ENCODE measurements at regions not wholly inside any gene's neighbourhood (a gene's known extent, or its start where the extent isn't known, plus 50 kb on each side); places are given as distances from the start of the nearest gene placed in this dataset.

DNA sequence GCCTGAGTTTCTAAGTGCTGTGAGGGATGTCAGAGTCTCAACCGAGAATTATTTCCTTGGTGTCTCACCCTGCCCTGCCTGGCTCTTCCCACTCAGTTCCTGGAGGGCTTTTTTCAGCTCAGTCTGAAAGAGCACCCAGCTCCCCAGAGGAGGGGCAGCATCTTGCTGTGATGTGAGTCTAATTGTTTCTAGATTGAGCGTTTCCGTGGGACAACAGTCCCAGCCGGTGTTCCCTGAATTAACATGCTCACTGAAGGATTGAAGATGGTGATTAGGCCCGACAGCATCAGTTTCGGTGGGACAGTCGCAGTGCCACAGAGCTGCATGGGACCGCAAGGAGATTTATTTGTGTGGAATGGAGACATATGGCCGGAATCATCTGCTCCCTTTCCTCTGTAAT is 587.6 kb downstream of the DHX35 start:
- H3K4me3 Mint-ChIP-seq: no peak overlapping the region
- H3K9me3 Mint-ChIP-seq: peaks cover 8% of the 10 kb centered on the region
- ATAC-seq (no peak), DNase-seq (ENCODE audit: low spot score) (no peak)
- H3K4me1 Mint-ChIP-seq (ENCODE audit: low read depth in 2 of 2): no peaks in the 10 kb centered on the region
- no peak overlapping the region for H3K27ac Mint-ChIP-seq
- H3K27me3 Mint-ChIP-seq: peaks cover 2 to 4% of the 10 kb centered on the region in 2 donors
- H3K36me3 Mint-ChIP-seq: no peaks in the 10 kb centered on the region

GRCh38 chr20:39547546-39548408 is 585.6 kb downstream of the DHX35 start:
- H3K27ac Mint-ChIP-seq: no peak overlapping the region
- no peak overlapping the region for H3K4me3 Mint-ChIP-seq
- DNase-seq (ENCODE audit: low spot score): no peak
- peaks cover 0 to 3% of the 10 kb centered on the region in 2 donors for H3K4me1 Mint-ChIP-seq (ENCODE audit: low read depth in 2 of 2)
- H3K9me3 Mint-ChIP-seq: peaks cover 8% of the 10 kb centered on the region
- peaks cover 2 to 4% of the 10 kb centered on the region in 2 donors for H3K27me3 Mint-ChIP-seq
- H3K36me3 Mint-ChIP-seq: no peaks in the 10 kb centered on the region
- no peak for ATAC-seq

- H3K27ac Mint-ChIP-seq: no peak overlapping the region
- no peak overlapping the region for H3K4me3 Mint-ChIP-seq
- H3K9me3 Mint-ChIP-seq: peaks cover 6% of the 10 kb centered on the region
- ATAC-seq: no peak
- H3K4me1 Mint-ChIP-seq (ENCODE audit: low read depth in 2 of 2): peaks cover 0 to 3% of the 10 kb centered on the region in 2 donors
- H3K36me3 Mint-ChIP-seq: no peaks in the 10 kb centered on the region
- peaks cover 0 to 2% of the 10 kb centered on the region in 2 donors for H3K27me3 Mint-ChIP-seq
- no peak for DNase-seq (ENCODE audit: low spot score)
Measured at GRCh38 chr20:39541136-39541803, 579.1 kb downstream of the DHX35 start.

DNA sequence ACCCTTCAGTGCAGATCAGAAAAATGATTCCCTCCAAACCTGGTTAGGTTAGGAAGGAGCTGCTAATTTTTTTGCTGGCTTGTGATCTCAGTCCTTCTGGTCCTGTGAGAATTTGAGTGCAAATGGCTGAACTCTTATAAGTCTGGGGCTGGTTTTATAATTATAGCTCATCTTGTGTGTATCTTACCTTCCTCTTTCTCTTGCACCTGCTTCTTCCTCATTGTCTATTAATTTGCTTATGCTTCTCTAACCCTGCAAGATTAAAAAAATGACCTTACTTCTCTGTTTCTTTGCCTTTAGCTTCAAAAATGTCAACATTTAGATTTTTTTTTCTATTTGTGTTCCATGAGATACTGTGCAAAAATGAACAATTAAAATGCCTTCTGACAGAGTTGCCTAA is 576.2 kb downstream of the DHX35 start:
- Mint-ChIP-seq H3K4me1 (ENCODE audit: low read depth in 2 of 2) (no peaks in the 10 kb centered on the region), H3K27me3 (no peaks in the 10 kb centered on the region), H3K36me3 (no peaks in the 10 kb centered on the region), H3K27ac (no peak overlapping the region), H3K4me3 (no peak overlapping the region), H3K9me3 (no peaks in the 10 kb centered on the region)
- no peak for DNase-seq (ENCODE audit: low spot score)
- no peak for ATAC-seq

- Mint-ChIP-seq H3K4me1 (ENCODE audit: low read depth in 2 of 2) (no peaks in the 10 kb centered on the region), H3K9me3 (no peaks in the 10 kb centered on the region), H3K27me3 (no peaks in the 10 kb centered on the region)
Measured at GRCh38 chr20:39535301-39535700, 573.2 kb downstream of the DHX35 start.

GRCh38 chr20:39534846-39535245 is 572.7 kb downstream of the DHX35 start:
- no peaks in the 10 kb centered on the region for H3K9me3 Mint-ChIP-seq
- no peak overlapping the region for H3K27ac Mint-ChIP-seq
- ATAC-seq (no peak), DNase-seq (ENCODE audit: low spot score) (no peak)
- H3K27me3 Mint-ChIP-seq: no peaks in the 10 kb centered on the region
- no peaks in the 10 kb centered on the region for H3K36me3 Mint-ChIP-seq
- no peak overlapping the region for H3K4me3 Mint-ChIP-seq
- no peaks in the 10 kb centered on the region for H3K4me1 Mint-ChIP-seq (ENCODE audit: low read depth in 2 of 2)

More at GRCh38 chr20:39535301-39535700, 573.2 kb downstream of the DHX35 start:
- no peak for ATAC-seq
- Mint-ChIP-seq H3K27ac (no peak overlapping the region), H3K36me3 (no peaks in the 10 kb centered on the region), H3K4me3 (no peak overlapping the region)
- no peak for DNase-seq (ENCODE audit: low spot score)

- H3K27ac Mint-ChIP-seq: no peak overlapping the region
- no peak for DNase-seq (ENCODE audit: low spot score)
- no peaks in the 10 kb centered on the region for H3K4me1 Mint-ChIP-seq (ENCODE audit: low read depth in 2 of 2)
- no peak overlapping the region for H3K4me3 Mint-ChIP-seq
- no peaks in the 10 kb centered on the region for H3K36me3 Mint-ChIP-seq
- ATAC-seq: no peak
- H3K27me3 Mint-ChIP-seq: no peaks in the 10 kb centered on the region
- H3K9me3 Mint-ChIP-seq: no peaks in the 10 kb centered on the region
Measured at GRCh38 chr20:39533858-39534257, 571.7 kb downstream of the DHX35 start.

DNA sequence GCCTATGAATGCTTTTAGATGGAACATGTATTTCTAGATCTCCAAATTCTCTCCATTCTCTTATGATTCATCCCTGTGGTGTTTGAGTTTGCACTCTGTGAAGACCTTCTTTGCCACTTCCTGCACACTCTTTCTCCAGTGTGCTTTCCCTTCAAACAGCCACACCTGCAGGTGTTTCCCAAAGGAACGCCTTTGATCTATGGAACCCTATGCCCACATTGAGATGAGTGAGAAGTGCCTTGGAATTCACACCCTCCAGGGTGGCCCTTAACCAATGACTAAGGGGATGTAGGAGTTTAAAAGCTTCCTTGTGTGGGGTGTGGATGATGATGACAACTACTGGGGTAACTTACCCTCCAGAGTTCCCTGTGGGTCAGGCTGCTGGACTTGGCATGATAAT is 570.1 kb downstream of the DHX35 start:
- H3K27me3 Mint-ChIP-seq: no peaks in the 10 kb centered on the region
- ATAC-seq: no peak

GRCh38 chr20:39528436-39528835 is 566.3 kb downstream of the DHX35 start:
- DNase-seq (ENCODE audit: low spot score): no peak
- Mint-ChIP-seq H3K36me3 (no peaks in the 10 kb centered on the region), H3K27ac (no peak overlapping the region)

More for the DNA sequence above, 570.1 kb downstream of the DHX35 start:
- Mint-ChIP-seq H3K4me1 (ENCODE audit: low read depth in 2 of 2) (no peaks in the 10 kb centered on the region), H3K36me3 (no peaks in the 10 kb centered on the region), H3K9me3 (no peaks in the 10 kb centered on the region), H3K27ac (no peak overlapping the region), H3K4me3 (no peak overlapping the region)
- no peak for DNase-seq (ENCODE audit: low spot score)

GRCh38 chr20:39524371-39524911 is 562.3 kb downstream of the DHX35 start:
- Mint-ChIP-seq H3K4me1 (ENCODE audit: low read depth in 2 of 2) (peaks cover 0 to 5% of the 10 kb centered on the region in 2 donors), H3K27me3 (no peaks in the 10 kb centered on the region), H3K36me3 (no peaks in the 10 kb centered on the region), H3K4me3 (no peak overlapping the region), H3K9me3 (no peaks in the 10 kb centered on the region), H3K27ac (no peak overlapping the region)
- no peak for ATAC-seq
- no peak for DNase-seq (ENCODE audit: low spot score)

More at GRCh38 chr20:39528436-39528835, 566.3 kb downstream of the DHX35 start:
- no peaks in the 10 kb centered on the region for H3K27me3 Mint-ChIP-seq
- no peaks in the 10 kb centered on the region for H3K4me1 Mint-ChIP-seq (ENCODE audit: low read depth in 2 of 2)
- no peak overlapping the region for H3K4me3 Mint-ChIP-seq
- ATAC-seq: no peak
- no peaks in the 10 kb centered on the region for H3K9me3 Mint-ChIP-seq

GRCh38 chr20:39523405-39523804 is 561.3 kb downstream of the DHX35 start:
- no peak overlapping the region for H3K27ac Mint-ChIP-seq
- H3K27me3 Mint-ChIP-seq: no peaks in the 10 kb centered on the region
- no peak overlapping the region for H3K4me3 Mint-ChIP-seq
- peaks cover 0 to 5% of the 10 kb centered on the region in 2 donors for H3K4me1 Mint-ChIP-seq (ENCODE audit: low read depth in 2 of 2)
- no peaks in the 10 kb centered on the region for H3K9me3 Mint-ChIP-seq
- DNase-seq (ENCODE audit: low spot score) (no peak), ATAC-seq (no peak)
- H3K36me3 Mint-ChIP-seq: no peaks in the 10 kb centered on the region

GRCh38 chr20:39518654-39519053 is 556.5 kb downstream of the DHX35 start:
- Mint-ChIP-seq H3K27me3 (no peaks in the 10 kb centered on the region), H3K27ac (no peak overlapping the region), H3K36me3 (no peaks in the 10 kb centered on the region), H3K4me3 (no peak overlapping the region), H3K9me3 (peaks cover 7% of the 10 kb centered on the region), H3K4me1 (ENCODE audit: low read depth in 2 of 2) (peaks cover 0 to 5% of the 10 kb centered on the region in 2 donors)
- no peak for DNase-seq (ENCODE audit: low spot score)
- no peak for ATAC-seq

GRCh38 chr20:39516964-39517363 is 554.8 kb downstream of the DHX35 start:
- Mint-ChIP-seq H3K27me3 (no peaks in the 10 kb centered on the region), H3K4me3 (no peak overlapping the region), H3K36me3 (no peaks in the 10 kb centered on the region), H3K9me3 (peaks cover 7% of the 10 kb centered on the region), H3K4me1 (ENCODE audit: low read depth in 2 of 2) (peaks cover 0 to 5% of the 10 kb centered on the region in 2 donors), H3K27ac (no peak overlapping the region)
- DNase-seq (ENCODE audit: low spot score) (no peak), ATAC-seq (no peak)

- Mint-ChIP-seq H3K9me3 (no peaks in the 10 kb centered on the region), H3K4me1 (ENCODE audit: low read depth in 2 of 2) (no peaks in the 10 kb centered on the region), H3K36me3 (no peaks in the 10 kb centered on the region), H3K4me3 (no peak overlapping the region), H3K27me3 (no peaks in the 10 kb centered on the region), H3K27ac (no peak overlapping the region)
- DNase-seq (ENCODE audit: low spot score): no peak
- ATAC-seq: no peak
Measured at GRCh38 chr20:39504710-39505094, 542.6 kb downstream of the DHX35 start.

All from natural killer cell treated with Interleukin-12 subunit alpha and Interleukin-12 subunit beta and Interleukin-15 and Interleukin-18, amount 100 ng/mL, for 72 hours (primary cell).